ENCODE measurements at regions not wholly inside any gene's neighbourhood (a gene's known extent, or its start where the extent isn't known, plus 50 kb on each side); places are given as distances from the start of the nearest gene placed in this dataset.

DNA sequence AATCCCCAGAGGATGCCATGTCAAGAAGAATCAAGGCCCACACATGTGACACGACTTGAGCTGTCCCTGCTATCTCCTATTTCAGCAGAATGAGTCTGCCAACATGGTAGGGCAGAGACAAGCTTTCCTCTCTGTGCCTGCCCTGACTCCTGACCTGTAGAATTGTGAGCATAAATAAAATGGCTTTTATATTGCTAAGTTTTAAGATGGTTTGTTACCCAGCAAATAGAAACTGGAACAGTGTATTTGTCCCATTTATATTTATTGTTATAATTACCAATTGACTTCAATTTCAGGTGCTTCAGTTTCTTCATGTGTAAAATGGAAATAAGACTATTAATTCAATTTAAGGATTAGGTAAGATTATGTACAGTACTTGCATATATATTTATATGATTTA is 90.5 kb downstream of the ASB1 start:
- no peaks in the 10 kb centered on the region for H3K4me1 Mint-ChIP-seq (ENCODE audit: low read depth)
- TF ChIP-seq, protein P1, sequence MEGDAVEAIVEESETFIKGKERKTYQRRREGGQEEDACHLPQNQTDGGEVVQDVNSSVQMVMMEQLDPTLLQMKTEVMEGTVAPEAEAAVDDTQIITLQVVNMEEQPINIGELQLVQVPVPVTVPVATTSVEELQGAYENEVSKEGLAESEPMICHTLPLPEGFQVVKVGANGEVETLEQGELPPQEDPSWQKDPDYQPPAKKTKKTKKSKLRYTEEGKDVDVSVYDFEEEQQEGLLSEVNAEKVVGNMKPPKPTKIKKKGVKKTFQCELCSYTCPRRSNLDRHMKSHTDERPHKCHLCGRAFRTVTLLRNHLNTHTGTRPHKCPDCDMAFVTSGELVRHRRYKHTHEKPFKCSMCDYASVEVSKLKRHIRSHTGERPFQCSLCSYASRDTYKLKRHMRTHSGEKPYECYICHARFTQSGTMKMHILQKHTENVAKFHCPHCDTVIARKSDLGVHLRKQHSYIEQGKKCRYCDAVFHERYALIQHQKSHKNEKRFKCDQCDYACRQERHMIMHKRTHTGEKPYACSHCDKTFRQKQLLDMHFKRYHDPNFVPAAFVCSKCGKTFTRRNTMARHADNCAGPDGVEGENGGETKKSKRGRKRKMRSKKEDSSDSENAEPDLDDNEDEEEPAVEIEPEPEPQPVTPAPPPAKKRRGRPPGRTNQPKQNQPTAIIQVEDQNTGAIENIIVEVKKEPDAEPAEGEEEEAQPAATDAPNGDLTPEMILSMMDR (IDR thresholded peaks at IDR 0.05; ENCODE audit: unreplicated experiment), result no peak
- no peak for DNase-seq (ENCODE audit: low spot score, unreplicated experiment)
- H3K4me3 Mint-ChIP-seq (ENCODE audit: low read depth), result no peak overlapping the region
- peaks cover 17% of the 10 kb centered on the region for H3K9me3 Mint-ChIP-seq (ENCODE audit: low read depth)
- H3K36me3 Mint-ChIP-seq (ENCODE audit: insufficient read depth), result peaks cover 6% of the 10 kb centered on the region
- H3K27me3 Mint-ChIP-seq, result no peaks in the 10 kb centered on the region
- H3K27ac Mint-ChIP-seq, result no peak overlapping the region

DNA sequence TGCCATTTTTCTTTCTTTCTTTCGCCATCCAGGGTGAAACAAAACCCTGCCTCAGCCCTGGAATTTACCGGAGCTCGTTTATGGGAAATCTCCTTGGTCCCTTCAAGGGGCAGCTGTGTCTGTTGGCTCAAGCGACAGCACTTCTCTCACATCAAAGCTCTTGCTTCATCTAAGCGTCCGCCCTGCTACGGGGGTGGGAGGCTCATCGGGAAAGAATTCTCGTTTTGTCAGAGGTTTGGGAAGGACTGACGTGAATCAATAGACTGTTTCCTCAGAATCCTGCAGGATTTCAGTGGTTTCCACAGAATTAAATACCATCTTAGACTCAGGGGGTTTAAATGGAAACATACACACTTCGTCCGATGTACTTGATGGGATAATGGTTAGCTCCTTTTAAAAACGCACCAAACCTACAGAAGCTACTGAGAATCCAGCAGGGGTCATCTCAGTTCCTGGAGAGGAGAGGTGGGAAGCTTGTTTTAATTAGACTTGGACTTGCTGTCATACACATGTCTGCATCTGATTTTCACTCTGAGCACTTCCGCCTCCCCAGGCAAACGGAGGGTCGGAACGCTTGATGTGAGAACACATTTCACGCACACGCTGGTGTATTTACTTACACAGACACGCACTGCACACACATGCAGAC is 91.6 kb downstream of the ASB1 start:
- H3K27me3 Mint-ChIP-seq, result peaks cover 3% of the 10 kb centered on the region
- H3K36me3 Mint-ChIP-seq (ENCODE audit: insufficient read depth), result peaks cover 6% of the 10 kb centered on the region
- no peak for DNase-seq (ENCODE audit: low spot score, unreplicated experiment)
- TF ChIP-seq, protein P1 (IDR thresholded peaks at IDR 0.05; ENCODE audit: unreplicated experiment), result no peak
- no peak overlapping the region for H3K27ac Mint-ChIP-seq
- no peaks in the 10 kb centered on the region for H3K4me1 Mint-ChIP-seq (ENCODE audit: low read depth)
- H3K9me3 Mint-ChIP-seq (ENCODE audit: low read depth), result peaks cover 17% of the 10 kb centered on the region
- no peak overlapping the region for H3K4me3 Mint-ChIP-seq (ENCODE audit: low read depth)

DNA sequence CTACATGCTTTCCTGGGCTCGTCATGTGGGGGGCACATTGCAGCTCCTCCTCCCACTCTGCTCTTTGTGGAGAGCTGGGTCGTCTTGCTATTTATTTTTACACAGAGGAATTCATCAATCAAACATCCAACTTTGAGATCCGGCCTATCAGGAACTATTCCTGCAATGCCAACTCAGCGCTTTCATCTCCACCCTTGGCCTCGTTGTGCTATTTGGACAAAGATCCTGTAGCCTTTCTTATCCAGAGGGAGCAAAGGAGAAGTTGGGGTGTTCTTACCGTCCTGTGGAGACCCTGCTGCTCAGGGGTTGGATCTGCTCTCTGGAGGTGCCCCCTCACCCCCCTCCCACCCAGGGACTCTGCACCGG is 92.1 kb downstream of the ASB1 start:
- no peak for DNase-seq (ENCODE audit: low spot score, unreplicated experiment)
- Mint-ChIP-seq H3K36me3 (ENCODE audit: insufficient read depth) (peaks cover 6% of the 10 kb centered on the region), H3K4me3 (ENCODE audit: low read depth) (no peak overlapping the region), H3K27me3 (peaks cover 3% of the 10 kb centered on the region), H3K9me3 (ENCODE audit: low read depth) (peaks cover 17% of the 10 kb centered on the region), H3K4me1 (ENCODE audit: low read depth) (no peaks in the 10 kb centered on the region), H3K27ac (no peak overlapping the region)
- TF ChIP-seq, protein P1 (IDR thresholded peaks at IDR 0.05; ENCODE audit: unreplicated experiment), result no peak

DNA sequence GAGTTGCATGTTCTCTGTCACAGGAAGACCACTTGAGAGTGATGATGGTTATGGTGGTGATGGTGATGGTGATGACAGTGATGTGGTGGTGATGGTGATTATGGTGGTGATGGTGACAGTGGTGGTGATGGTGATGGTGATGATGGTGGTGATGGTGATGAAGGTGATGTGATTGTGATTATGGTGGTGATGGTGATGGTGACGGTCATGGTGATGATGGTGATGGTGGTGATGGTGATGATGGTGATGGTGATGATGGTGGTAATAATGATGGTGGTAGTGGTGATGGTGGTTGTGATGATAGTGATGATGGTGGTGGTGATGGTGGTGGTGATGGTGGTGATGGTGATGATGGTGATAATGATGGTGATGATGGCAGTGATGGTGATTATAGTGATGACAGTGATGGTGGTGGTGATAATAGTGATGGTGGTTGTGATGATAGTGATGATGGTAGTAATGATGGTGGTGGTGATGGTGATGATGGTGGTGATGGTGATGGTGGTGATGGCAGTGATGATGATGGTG is 93.7 kb downstream of the ASB1 start:
- DNase-seq (ENCODE audit: low spot score, unreplicated experiment), result no peak
- Mint-ChIP-seq H3K27ac (no peak overlapping the region), H3K36me3 (ENCODE audit: insufficient read depth) (peaks cover 5% of the 10 kb centered on the region), H3K4me3 (ENCODE audit: low read depth) (no peak overlapping the region), H3K27me3 (peaks cover 3% of the 10 kb centered on the region), H3K9me3 (ENCODE audit: low read depth) (peaks cover 15% of the 10 kb centered on the region), H3K4me1 (ENCODE audit: low read depth) (no peaks in the 10 kb centered on the region)
- TF ChIP-seq, protein P1 (IDR thresholded peaks at IDR 0.05; ENCODE audit: unreplicated experiment), result no peak

DNA sequence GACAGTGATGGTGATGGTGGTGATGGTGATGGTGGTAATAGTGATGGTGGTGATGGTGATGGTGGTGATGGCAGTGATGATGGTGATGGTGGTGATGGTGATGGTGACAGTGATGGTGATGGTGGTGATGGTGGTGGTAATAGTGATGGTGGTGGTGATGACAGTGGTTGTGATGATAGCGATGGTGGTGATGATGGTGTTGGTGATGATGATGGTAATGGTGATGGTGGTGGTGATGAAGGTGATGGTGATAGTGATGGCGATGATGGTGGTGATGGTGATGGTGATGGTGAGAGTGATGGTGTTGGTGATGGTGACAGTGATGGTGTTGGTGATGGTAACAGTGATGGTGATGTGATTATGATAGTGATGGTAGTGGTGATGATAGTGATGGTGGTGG is 94.3 kb downstream of the ASB1 start:
- Mint-ChIP-seq H3K36me3 (ENCODE audit: insufficient read depth) (peaks cover 5% of the 10 kb centered on the region), H3K27ac (no peak overlapping the region), H3K9me3 (ENCODE audit: low read depth) (peaks cover 12% of the 10 kb centered on the region), H3K4me3 (ENCODE audit: low read depth) (no peak overlapping the region), H3K4me1 (ENCODE audit: low read depth) (no peaks in the 10 kb centered on the region), H3K27me3 (peaks cover 3% of the 10 kb centered on the region)
- DNase-seq (ENCODE audit: low spot score, unreplicated experiment), result no peak
- TF ChIP-seq, protein P1 (IDR thresholded peaks at IDR 0.05; ENCODE audit: unreplicated experiment), result no peak
